Large intestine (tissue), 3 donors: ENCODE measurements at regions not wholly inside any gene's neighbourhood (a gene's known extent, or its start where the extent isn't known, plus 50 kb on each side); places are given as distances from the start of the nearest gene placed in this dataset.
A peak's percentile ranks its signal among the peaks of the same experiment; 100 is the strongest.

Experiments used
- DNase-seq, 2 donors: peaks; one replicate each; pipeline versions ENCODE4 v3.0.0 to v3.0.0-alpha.2; 2013
- H3K27ac ChIP-seq: one replicate; pipeline ENCODE4 v1.5.1; 2013; ENCODE audit warnings: low read length
- H3K27me3 ChIP-seq: 2 replicates; pipeline ENCODE4 v1.6.1; 2013; ENCODE audit warnings: low read length; ENCODE audit not compliant: control insufficient read depth, insufficient read depth
- H3K36me3 ChIP-seq: 2 replicates; pipeline ENCODE4 v1.6.1; 2013; ENCODE audit warnings: low read length; ENCODE audit not compliant: control insufficient read depth, insufficient read depth
- H3K4me1 ChIP-seq: one replicate; pipeline ENCODE4 v1.6.1; 2013; ENCODE audit warnings: low read length; ENCODE audit not compliant: control insufficient read depth, insufficient read depth
- H3K4me3 ChIP-seq: one replicate; pipeline ENCODE4 v1.5.1; 2013; ENCODE audit warnings: low read length
- H3K9me3 ChIP-seq: one replicate; pipeline ENCODE4 v1.6.1; 2013; ENCODE audit warnings: mild to moderate bottlenecking, low read depth, low read length, moderate library complexity; ENCODE audit not compliant: control insufficient read depth
- WGBS: methylation state at CpG from one replicate; pipeline ENCODE4 v1.1.5; 2013; ENCODE audit warnings: low lambda C conversion rate; ENCODE audit not compliant: insufficient coverage; 5-methylcytosine and 5-hydroxymethylcytosine counted together

DNA sequence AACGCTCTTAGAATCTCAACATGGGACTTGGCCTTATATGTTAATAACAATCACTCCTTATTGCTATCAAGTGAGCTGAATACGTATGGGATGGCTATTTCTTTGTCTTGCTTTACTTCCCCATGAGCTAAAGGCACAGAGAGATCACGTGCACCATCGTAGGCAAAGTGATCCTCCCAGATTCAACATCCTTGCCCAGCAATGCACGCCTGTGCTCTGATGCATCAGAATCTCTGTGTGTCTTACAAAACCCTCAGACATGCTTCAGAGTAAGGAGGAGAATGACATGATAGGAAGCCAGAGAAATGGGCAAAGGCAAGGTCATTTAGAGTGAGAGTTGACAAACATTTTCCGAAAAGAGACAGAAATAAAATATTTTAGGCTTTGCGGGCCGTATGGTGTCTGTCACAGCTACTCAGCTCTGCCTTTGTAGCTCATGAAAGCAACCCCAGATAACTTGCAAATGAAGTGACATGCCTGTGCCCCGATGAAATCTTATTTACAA lies 277.6 kb upstream of the CDH4 start:
- Histone ChIP-seq H3K9me3 (no peaks in the 10 kb centered on the region), H3K4me1 (no peaks in the 10 kb centered on the region), H3K36me3 (no peaks in the 10 kb centered on the region), H3K27ac (no peak overlapping the region), H3K27me3 (no peaks in the 10 kb centered on the region), H3K4me3 (no peak overlapping the region)
- WGBS, result 100% methylated on average over 3 of the region's 9 CpGs
- no peak for DNase-seq

DNA sequence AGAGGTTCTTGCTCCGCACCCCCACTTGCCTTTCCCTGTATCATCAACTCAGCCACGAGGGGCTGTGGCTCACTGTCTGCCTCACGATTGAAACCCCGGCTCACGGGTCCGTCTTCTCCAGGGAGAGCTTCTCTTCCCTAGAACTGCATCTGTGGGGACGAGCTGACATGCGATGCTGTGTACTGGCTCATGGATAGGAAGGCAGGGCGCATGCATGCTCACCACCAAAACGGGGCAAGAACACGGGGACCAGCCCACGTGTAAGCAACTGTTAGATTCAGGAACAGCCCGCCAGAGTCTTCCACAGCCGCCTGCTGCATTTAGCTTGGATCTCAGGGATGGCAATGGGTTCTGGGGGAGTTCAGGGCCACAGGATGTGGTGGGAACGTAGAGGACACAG lies 275.9 kb upstream of the CDH4 start:
- DNase-seq, result no peak
- Histone ChIP-seq H3K36me3 (no peaks in the 10 kb centered on the region), H3K27ac (no peak overlapping the region), H3K4me1 (no peaks in the 10 kb centered on the region), H3K9me3 (no peaks in the 10 kb centered on the region), H3K4me3 (no peak overlapping the region), H3K27me3 (no peaks in the 10 kb centered on the region)
- no CpG with 5 or more reads among the region's 15 CpGs for WGBS

DNA sequence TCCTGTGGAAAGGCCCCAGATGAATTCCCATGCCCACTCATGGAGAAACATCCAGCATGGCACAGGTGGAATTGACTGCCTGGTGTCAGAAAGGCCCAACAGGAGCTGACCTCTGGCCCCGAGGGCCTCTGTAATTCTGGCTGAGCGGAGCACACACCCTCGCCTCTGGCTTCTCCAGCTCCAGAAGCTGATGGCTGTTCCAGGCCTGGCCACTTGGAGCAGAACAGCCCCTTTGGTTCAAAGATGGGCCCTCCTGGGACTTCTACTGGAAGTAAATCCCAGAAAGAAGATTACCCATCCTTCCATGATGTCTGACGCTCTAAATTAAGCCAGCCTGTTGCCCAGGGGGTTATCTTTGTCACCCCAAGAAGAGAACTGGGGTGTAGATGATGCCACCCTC lies 275.1 kb upstream of the CDH4 start:
- Histone ChIP-seq H3K9me3 (no peaks in the 10 kb centered on the region), H3K27ac (no peak overlapping the region)

DNA sequence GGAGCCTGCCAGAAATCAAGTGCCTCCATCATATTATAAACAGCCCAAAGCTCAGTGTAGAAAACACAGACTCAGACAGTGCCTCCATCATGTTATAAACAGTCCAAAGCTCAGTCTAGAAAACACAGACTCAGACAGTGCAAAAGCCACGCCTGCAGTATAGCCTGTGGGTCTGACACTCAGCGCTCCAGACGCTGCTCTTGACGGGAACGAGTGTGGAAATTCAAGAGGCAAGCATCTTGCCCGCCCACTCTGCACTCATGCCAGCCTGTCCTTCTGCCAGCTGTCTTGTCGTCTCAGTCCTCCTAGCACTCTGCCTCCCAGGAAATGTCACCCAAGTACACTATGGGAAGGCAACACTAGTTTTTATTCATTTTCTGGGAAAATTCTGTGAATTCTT lies 274.2 kb upstream of the CDH4 start:
- Histone ChIP-seq H3K9me3 (no peaks in the 10 kb centered on the region), H3K4me1 (no peaks in the 10 kb centered on the region), H3K27ac (no peak overlapping the region), H3K27me3 (no peaks in the 10 kb centered on the region), H3K36me3 (no peaks in the 10 kb centered on the region), H3K4me3 (no peak overlapping the region)
- no CpG with 5 or more reads among the region's 7 CpGs for WGBS
- peak; percentile 8 to 11 for DNase-seq

More for the DNA sequence above, 275.1 kb upstream of the CDH4 start:
- Histone ChIP-seq H3K27me3 (no peaks in the 10 kb centered on the region), H3K36me3 (no peaks in the 10 kb centered on the region), H3K4me1 (no peaks in the 10 kb centered on the region), H3K4me3 (no peak overlapping the region)
- DNase-seq, result no peak
- WGBS, result no CpG with 5 or more reads among the region's 4 CpGs

DNA sequence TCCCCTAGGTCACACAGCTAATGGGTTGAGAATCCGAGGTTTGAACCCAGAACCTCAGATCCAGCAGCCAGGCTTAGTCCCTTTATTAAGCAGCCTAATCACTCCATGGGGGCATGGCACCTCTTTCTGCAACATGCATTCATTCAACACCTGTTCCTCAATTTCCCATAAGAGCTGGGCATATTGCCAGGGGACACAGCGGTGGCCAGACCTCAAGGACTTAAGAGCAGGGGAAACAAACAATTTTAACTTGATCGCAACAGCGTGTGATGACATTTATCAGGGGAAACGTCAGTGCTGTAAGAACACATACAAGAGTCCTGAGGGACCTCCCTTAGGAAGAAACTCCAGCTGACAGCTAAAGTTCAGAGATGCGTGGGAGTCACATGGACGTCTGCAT lies 267.4 kb upstream of the CDH4 start:
- WGBS, result 40% methylated on average over 1 of the region's 7 CpGs
- Histone ChIP-seq H3K9me3 (no peaks in the 10 kb centered on the region), H3K4me1 (no peaks in the 10 kb centered on the region), H3K36me3 (no peaks in the 10 kb centered on the region), H3K4me3 (no peak overlapping the region), H3K27ac (no peak overlapping the region), H3K27me3 (no peaks in the 10 kb centered on the region)
- no peak for DNase-seq

DNA sequence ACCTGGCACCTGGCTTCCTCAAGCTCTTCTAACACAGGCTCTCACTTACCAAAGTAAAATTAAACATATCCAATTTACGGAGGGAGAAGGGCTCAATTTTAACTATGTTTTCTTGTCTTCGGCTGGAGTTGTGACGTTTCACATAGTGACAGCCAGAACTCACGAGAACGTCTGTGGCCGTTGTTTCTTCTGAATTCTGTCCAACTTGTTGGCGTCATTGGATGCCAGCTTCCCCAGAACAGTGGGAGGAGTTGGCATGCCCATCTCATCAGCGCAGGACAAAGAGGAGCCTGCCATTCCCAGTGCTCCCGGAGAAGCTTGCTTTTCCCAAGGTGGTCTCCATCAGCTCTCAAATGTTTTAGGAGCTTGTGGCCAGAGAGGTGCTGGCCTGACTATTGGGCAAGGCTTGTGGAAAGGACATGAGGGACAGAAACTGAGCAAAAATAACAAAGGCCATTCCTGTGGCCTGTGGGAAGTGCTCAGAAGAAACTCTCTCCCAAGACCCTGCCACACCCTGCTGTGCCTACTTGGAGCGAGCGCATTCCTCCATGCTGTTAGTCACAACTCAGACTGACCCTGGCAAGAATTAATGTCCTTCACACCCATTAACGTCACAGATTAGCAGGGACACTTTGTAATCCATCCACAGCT lies 265.4 kb upstream of the CDH4 start:
- no peak for DNase-seq
- no peak overlapping the region for H3K27ac ChIP-seq
- H3K27me3 ChIP-seq, result no peaks in the 10 kb centered on the region
- WGBS, result 97% methylated on average over 5 of the region's 12 CpGs
- H3K36me3 ChIP-seq, result no peaks in the 10 kb centered on the region
- no peak overlapping the region for H3K4me3 ChIP-seq
- no peaks in the 10 kb centered on the region for H3K9me3 ChIP-seq
- no peaks in the 10 kb centered on the region for H3K4me1 ChIP-seq

DNA sequence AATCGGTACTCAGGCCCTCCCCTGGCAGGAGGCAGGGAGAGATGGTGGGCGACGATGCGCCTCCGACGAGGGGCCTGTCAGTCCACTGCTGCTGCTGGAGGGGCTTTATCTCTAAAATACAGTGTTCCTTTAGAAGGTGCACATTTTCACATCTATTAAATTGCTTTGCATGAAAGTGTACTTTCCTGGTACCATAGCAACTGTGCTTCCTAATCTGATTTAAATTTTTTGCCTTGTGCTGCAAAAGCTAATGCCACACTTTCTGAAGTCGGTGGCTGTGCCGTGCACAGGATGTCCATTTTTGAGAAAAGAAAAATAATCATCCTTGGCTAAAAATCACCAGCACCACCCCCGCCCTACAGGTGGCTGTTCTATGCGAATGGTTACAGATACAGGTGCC lies 262.0 kb upstream of the CDH4 start:
- Histone ChIP-seq H3K9me3 (no peaks in the 10 kb centered on the region), H3K4me3 (no peak overlapping the region), H3K36me3 (no peaks in the 10 kb centered on the region), H3K4me1 (no peaks in the 10 kb centered on the region), H3K27ac (no peak overlapping the region), H3K27me3 (no peaks in the 10 kb centered on the region)
- DNase-seq, result no peak
- WGBS, result no CpG with 5 or more reads among the region's 10 CpGs

DNA sequence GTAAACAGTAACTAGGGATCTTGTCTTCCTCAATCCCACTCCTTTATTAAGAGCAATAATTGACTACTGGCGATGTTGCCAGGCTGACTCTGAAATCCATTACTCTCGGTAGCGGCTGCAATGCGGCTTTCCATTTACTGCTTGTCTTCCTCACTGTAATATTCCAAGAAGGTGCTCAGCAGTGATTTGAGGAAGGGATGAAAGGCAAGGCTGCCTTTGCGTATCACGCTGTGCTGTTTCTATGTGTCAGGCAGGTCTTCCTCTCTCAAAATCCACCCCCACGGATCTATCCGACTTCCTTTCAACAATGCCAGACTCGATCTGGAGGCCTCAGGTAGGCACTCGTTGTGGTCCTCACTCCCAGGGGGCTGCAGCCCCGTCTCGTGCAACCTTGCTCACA lies 261.4 kb upstream of the CDH4 start:
- no peak for DNase-seq
- H3K27me3 ChIP-seq, result no peaks in the 10 kb centered on the region
- no peak overlapping the region for H3K27ac ChIP-seq
- H3K4me1 ChIP-seq, result no peaks in the 10 kb centered on the region
- no peaks in the 10 kb centered on the region for H3K9me3 ChIP-seq
- H3K4me3 ChIP-seq, result no peak overlapping the region
- no CpG with 5 or more reads among the region's 12 CpGs for WGBS
- H3K36me3 ChIP-seq, result no peaks in the 10 kb centered on the region

DNA sequence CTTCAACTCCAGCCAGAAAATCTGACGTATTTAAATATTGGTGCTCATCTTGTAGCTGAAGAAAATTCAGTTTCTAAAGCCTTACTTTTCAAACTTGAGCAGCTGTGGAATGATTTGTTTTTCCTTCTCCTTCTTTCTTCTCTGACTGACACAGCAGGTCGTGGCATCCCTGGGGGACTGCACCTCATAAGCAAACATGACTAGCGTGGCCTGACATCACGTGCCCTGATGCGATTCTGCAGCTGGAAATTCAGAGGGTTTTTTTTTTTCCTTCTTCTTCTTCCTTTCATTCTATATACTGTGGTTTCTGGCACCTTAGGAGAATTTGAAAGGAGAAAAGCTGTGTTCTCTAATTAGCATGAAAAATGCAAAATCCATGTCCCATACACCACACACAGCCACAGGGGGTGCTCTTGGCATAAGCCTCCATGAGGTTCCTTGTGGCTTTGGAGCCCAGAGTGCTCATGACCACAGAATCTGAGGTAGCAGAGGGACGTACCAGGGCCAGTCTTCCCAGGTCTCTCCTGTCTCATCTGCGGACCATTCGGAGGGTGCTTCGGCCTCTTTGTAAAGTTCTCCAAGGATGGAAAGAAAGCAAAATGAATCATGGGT lies 258.5 kb upstream of the CDH4 start:
- 18% methylated on average over 2 of the region's 9 CpGs for WGBS
- no peak for DNase-seq

DNA sequence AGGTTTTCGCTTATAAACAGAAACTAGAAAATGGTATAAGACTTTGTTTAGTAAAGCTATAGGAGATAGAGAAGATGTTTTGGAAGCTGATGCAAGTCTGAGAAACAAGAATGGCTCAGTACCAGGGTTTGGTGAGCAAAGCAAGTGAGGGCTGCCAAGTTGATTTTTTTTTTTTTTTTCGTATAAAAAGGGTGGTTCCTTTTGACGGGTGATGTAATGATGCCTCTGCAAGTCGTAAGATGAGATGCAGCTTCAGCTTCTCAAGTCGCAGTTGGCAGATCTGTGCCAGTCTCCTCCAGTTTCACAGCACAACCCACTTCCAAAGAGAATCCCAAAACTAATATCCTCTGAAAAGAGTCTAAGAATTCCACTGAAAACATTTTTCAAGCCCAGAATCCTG lies 252.8 kb upstream of the CDH4 start:
- no peaks in the 10 kb centered on the region for H3K27me3 ChIP-seq
- H3K4me1 ChIP-seq, result no peaks in the 10 kb centered on the region
- no peak overlapping the region for H3K4me3 ChIP-seq
- H3K9me3 ChIP-seq, result no peaks in the 10 kb centered on the region
- 83% methylated on average over 1 of the region's 5 CpGs for WGBS
- no peak for DNase-seq
- H3K27ac ChIP-seq, result no peak overlapping the region
- H3K36me3 ChIP-seq, result no peaks in the 10 kb centered on the region

More for the DNA sequence above, 258.5 kb upstream of the CDH4 start:
- H3K27ac ChIP-seq, result no peak overlapping the region
- no peaks in the 10 kb centered on the region for H3K4me1 ChIP-seq
- no peaks in the 10 kb centered on the region for H3K9me3 ChIP-seq
- H3K27me3 ChIP-seq, result no peaks in the 10 kb centered on the region
- no peak overlapping the region for H3K4me3 ChIP-seq
- no peaks in the 10 kb centered on the region for H3K36me3 ChIP-seq

DNA sequence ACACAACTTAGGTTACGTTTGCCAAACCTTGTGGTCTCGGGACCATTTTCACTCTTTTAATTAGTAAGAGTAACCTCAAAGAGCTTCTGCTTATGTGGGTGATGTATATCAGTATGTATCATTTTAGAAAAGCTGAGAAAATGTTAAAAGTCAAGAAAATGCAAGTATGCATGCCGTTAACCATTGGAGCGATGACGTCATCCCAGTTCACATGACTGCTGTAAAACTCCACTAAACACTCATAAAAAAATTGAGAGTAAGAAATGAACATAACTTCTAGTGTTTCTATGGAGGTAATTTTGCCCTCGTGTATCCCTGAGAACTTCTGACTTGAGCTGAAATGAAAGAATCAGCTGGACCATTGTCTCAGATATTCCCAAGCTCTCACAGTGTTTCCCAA lies 250.0 kb upstream of the CDH4 start:
- Histone ChIP-seq H3K27ac (no peak overlapping the region), H3K4me1 (no peaks in the 10 kb centered on the region), H3K9me3 (no peaks in the 10 kb centered on the region), H3K4me3 (no peak overlapping the region), H3K27me3 (no peaks in the 10 kb centered on the region), H3K36me3 (no peaks in the 10 kb centered on the region)
- 75% methylated on average over 3 of the region's 6 CpGs for WGBS
- DNase-seq, result no peak
